ENCODE measurements at regions not wholly inside any gene's neighbourhood (a gene's known extent, or its start where the extent isn't known, plus 50 kb on each side); places are given as distances from the start of the nearest gene placed in this dataset.
A peak's percentile ranks its signal among the peaks of the same experiment; 100 is the strongest.
"Not testable (repeated sequence)": the region's sequence is repeated elsewhere in the genome, so short reads cannot be mapped to it uniquely, and the experiment has no call there.

DNA sequence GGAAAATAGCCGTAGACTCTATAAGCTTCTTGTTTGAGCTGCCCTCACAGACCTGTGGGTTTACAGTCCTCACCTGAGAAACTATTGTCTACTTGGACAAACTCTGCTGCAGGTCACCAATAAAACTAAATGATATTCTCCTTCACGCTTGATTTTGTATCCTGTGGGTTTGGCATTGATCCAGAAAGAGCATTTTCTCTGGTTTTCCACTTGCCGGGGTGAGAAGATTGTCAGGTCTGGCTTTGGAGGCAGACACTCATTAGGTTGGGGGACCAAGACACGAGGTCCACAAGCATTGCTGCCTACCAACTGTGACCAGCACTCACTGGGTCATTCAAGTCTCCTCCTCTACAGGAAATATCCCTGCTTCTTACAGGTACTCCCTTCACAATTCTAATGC is 68.5 kb downstream of the CDC14C start:
- DNase-seq = no peak

DNA sequence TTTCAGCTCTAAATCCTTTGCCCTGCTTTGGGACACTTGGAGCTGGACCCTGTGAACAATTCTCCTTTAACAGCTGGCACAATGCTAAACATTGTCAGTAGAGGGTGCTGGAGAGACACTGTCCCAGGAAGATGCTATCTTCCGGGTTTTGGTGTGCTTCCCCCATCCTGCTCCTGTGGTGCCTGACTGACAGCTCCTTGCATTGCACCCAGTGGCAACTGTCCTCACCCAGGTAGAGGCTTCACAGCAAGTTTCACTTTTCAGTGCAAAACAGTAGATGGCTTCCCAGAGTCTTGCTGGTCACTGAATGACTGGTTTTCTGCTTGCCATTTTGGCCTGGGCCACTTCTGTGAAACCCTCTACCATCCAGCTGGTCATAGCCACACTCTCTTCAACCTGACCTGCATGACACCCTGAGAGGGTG is 77.3 kb downstream of the CDC14C start:
- DNase-seq = peak in 1 of 5 donors; percentile 18

DNA sequence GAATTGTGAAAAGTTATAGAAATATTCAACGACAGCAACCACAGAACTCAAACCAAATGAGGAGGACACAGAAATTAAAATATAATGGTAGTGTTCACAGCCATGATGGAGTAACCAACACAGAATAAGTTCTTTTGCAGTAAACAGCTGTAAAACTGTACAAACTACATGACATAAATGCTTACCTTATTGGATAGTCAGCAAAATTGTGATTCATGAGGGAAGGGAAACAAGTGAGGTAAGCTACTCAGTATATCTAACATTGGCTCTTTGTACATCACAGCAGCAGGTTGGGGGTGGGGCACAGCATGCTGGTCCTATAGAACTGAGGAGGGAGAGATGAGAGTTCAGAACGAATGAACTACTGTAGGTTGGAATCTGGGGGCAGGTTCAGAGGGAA is 86.4 kb downstream of the CDC14C start:
- no peak for DNase-seq

DNA sequence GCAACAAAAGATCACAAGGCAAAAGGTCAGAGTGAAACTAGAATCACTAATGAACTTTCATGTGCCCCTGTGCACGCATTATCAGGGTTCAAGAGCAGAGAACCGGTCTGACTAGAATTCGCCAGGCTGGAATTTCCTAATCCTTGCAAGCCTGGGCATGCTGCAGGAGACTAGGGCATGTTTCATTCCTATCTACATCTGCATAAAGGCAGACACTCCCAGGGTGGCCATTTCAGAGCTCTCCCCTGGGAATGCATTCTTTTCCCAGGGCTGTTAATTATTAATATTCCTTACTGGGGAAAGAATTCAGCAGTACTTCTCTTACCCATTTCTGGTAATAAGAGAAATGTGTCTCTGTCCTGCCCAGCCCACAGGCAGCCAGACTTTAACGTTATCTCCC is 90.5 kb downstream of the CDC14C start:
- no peak for DNase-seq

DNA sequence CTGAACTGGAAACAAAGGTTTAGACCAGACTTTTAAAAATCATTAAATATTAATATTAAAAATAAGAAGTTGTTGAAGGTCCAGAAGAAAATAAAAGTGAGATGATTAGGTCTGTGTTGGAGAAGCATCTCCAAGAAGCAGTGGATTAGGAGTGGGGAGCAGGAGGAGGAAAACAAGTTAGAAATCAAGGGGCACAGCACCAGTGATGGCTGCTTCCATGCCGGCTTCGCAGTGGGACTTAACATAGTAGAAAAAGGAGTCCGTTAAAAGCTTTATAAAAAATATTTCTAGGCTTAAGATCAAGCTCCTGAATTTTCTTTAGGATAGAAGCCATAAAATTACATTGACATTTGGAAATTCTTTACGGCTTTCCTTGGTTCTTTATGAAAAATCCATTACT is 95.8 kb downstream of the CDC14C start:
- DNase-seq = no peak

DNA sequence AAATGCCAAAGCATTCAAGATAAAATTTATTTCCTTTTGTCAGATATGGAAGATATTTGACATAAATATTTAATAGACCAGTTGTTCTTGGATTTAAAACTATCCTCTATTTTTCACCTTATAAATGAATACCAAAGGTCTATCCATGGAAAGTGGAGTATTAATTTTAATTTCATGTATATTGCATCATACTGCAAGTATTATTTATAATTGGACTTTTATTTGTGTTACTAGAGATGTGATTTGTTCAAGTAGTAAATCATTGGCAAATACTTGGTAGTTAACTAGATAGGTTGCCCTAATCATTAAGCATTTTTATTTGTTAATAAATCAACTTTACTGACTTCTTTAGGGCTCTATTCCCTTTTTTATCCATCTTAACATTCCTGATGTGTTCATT is 98.1 kb downstream of the CDC14C start:
- no peak for DNase-seq

DNA sequence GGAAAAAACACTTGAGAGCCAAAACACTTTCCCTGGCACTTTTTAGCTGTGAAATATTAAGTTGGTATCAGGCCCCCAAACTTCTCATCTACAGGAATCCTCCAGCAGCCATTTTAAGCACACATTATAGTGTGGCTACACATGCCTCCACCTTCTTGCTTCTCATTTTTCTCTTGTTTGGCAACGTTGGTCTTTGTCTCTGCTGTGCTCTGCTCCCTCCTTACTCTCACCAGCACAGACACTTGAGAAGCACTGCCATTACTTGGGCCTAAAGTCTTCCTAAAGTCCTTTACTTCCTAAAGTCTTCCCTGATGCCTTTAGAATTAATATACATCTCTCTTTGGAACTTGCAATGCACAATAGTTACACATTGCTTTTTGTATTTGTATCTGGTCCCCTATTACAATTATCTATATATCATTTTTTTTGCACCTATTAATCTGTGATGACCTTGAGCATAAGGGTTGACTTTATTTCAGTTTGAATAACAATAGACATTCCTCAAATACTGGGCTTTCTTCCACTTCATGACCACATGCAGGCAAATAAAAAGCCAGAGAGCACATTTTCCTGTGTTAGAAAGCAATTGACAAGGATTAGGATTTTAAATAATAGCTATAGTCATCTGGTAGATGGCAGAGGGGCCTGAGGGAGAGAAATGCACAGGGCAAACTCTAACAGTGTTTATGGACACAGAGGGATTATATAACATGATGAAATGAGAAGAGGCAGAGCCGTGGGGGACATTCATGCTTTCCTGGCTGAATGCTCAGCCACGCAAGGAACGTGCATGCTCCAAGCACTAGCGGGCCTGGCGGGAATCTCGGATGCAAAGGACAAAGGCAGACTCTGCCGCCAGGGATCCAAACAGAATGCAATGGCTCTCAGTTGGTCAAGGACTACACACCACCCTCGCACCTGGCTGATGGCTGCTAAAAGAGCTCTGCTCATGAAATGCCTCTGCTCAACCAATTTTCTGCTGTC is 99.3 kb downstream of the CDC14C start:
- no peak for DNase-seq

DNA sequence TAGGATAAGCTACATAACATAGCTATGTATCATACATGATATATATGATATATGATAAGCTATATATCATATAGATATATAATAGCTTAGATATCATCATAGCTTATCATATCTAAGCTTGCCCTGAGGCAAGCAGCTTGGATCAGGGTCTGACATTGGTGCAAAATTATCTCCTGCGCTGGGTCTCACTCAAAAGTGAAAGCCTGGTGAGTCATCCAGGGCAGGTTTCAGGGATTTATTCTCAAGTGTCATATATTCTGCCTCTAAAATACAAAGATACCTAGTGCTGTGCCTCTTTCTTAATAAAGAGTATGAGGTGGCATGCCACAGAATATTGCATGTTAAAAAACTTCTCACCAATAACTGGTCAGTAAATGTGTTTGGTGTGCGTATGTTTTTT is 105.9 kb downstream of the CDC14C start:
- no peak for DNase-seq

DNA sequence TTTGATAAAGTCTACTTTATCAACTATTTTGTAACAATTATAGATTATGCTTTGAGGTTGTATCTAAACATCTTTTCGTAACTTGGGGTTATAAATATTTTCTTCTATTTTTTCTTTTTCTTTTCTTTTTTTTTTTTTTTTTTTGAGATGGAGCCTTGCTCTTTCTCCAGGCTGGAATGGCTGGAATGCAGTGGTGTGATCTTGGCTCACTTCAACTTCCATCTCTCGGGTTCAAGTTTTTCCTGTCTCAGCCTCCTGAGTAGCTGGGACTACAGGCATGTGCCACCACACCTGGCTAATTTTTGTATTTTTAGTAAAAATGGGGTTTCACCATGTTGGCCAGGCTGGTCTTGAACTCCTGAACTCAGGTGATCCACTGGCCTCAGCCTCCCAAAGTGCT is 108.8 kb downstream of the CDC14C start:
- DNase-seq = not testable (repeated sequence)

DNA sequence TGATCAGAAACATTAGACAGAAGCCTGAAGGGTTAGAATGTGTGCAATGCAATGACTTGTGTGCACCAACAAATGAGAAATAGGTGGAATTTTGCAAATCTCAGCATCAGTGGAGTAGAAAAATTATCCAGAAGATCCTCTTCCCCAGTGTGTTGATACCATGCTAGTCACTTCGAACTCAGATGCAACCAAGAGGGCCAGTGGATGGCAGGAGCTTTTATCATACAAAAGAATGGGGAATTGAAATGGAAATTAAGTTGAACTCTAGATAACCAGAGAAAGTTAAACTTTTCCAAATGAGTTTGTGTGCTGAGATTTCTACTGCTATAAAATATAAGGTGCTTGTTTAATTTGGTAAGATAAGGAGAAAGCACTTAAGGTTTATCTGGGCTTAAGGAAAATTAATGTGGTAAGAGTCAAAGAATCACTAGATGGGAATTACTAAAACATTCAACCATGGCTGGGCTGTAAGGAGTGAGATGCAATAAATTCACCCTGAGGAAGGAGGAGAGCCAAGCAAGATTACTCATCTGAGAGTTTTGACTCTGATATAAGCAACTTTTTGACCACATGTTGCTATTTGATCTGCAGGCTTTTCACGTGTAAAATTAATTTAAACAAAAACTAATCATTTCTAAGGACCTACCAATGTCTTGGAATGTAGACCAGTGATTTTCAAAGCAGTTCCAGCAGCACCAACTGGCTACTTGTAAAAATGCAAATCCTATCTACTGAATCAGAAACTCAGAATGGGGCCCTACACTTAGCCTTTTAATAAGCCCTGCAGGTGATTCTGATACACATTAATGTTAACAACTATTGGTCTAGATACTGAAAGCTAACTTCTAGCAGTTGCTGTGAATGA is 113.2 kb downstream of the CDC14C start:
- no peak for DNase-seq

DNA sequence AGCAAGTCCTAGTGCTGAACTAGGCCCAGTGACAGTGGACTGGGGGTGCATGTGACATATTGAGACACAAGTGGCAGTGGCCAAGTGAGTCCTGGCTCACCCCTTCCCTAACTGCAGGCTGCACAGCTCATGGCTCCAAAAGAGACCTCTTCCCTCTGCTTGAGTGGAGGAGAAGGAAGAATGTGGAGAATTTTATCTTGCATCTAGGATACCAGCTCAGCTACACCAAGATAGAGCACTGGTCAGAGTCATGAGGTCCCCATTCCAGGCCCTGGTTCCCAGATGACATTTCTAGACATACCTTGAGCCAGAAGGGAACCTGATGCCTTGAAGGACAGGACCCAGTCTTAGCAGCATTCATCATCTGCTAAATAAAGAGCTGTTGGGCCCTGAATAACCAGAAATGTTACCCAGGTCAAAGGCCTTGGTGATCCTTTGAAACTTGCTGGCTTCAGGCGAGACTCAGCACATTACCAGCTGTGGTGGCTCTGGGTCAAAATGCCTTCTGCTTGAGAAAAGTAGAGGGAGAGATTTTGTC is 114.5 kb downstream of the CDC14C start:
- no peak for DNase-seq

DNA sequence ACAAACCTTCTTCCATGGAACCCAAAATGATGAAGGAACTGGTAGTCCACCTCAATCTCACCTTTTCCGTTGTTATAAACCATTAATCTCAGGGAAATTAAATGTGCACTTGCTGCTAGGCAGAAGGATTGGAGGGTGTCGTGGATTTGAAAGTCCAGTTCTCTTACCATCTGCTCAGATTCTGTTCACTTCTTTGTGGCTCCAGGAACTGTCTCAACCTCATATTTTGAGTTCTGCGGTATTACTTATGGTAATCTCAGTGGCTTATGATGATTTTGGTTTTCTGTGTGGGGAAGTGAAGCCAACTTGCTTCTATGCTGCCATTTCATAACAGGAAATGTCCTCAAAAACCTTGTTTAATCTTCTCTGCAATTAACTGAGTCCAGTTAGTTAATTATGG is 136.4 kb downstream of the CDC14C start:
- no peak for DNase-seq

DNA sequence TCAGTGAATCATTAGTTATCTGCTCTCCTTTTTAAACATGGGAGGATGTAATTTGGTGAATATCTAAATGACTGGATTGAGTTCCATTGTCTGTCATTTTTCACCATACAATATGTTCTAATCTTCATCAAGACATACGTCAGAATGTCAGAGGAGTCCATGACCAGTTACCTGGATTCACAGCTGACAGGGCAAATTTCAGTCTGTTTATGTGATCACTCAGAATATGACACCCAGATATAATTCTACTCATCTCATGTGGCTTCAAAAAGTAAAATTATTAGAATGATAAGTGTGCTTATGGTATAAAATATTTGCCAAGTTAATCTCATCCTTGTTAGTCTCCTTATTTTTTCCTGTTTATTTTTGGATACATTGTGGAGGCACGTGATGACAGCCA is 150.2 kb downstream of the CDC14C start:
- DNase-seq = no peak

DNA sequence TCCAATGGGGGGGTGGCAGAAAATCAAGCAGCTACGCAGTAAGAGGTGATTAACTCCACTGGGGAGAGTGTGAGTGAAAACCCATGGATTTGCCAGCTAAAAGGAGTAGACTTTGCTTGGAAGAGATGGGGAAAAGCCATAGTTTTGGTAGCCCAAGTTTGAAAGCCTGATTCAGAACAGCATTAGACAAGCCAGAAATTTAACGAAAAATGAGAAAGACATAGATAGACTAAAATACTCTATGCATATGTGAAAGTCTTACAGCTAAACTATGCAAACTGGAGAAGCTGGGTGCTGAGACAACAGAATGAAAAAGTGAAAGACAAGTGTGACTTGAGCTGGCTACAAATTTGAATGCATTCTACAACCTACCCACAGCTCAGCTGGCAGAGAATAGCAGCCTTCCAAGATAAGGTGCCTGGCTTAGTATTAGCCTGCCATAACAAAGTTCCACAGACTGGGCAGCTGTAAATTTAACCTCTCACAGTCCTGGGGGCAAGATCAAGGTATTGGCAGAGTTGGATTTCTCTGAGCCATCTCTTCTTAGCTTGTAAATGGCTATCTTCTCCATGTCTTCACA is 156.6 kb downstream of the CDC14C start:
- DNase-seq = no peak

DNA sequence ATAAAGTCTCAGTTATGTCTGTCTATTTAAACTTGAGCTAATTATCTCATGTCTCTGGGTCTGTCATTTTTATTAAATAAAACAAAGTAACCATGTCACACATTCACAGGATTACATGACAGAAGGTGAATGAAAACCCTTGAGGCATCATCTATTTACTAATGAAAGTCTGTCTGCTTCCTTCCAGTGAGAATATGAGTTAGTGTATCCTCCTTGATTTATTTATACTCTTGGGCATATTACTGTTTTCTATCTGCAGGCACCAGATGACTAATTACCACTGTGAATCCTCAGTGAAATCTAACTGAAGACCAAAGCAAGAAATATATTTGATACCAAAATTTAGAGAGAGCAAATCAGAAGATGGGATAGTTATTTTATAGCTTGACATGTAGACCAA is 163.7 kb downstream of the CDC14C start:
- DNase-seq = no peak

DNA sequence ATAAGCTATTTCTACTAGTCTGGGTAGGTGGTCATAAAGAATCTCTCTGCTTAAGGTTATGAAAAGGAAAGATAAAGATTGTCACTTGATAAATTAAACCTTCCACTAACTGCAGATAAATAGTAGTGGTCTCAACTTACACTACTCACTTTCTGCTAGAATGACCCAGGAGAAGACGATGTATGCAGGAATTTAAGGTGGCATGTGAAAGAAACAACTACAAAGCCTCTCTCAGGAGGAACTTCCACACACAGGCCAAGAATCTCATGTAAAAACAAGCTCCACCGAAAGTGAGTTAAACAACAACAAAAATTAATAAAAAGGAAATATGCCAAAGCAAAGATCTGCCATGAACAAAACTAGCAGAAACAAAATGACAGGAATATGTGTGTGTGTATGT is 165.4 kb downstream of the CDC14C start:
- DNase-seq = no peak

DNA sequence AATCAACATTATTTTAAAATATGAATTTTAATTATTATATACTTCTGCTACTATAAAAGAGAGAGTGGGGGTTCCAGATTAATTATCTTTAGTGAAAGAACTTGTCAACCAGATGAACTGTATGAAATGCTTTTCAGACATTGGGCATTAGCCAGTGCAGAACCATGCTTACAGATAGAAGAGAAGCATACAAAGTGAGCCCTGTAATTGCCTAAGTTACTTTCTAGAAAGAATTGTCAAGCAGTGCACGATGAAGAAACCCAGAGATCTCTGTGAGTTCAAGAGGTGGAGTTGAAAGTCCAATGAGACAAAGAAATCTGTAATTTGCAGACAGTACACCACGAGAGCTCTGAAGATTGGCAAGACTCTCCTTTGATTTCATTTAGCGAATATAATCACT is 166.7 kb downstream of the CDC14C start:
- no peak for DNase-seq

DNA sequence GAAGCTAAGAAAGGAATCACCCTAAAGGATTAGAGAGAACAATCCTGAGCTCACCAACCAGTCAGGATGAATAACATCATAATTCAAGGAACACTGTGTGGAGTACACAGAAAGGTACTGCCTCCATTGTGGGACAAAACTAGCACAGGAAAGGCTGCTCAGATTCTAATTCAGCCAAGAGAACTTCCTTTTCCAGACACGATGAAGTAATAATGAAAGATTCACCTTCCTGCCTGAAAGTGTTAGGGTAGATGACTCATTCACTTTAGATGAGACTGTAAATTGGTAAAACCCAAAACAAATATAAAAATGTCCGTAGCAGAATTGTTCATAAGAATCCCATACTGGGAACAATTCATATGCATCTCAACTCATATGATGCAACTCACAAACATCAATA is 167.2 kb downstream of the CDC14C start:
- no peak for DNase-seq

DNA sequence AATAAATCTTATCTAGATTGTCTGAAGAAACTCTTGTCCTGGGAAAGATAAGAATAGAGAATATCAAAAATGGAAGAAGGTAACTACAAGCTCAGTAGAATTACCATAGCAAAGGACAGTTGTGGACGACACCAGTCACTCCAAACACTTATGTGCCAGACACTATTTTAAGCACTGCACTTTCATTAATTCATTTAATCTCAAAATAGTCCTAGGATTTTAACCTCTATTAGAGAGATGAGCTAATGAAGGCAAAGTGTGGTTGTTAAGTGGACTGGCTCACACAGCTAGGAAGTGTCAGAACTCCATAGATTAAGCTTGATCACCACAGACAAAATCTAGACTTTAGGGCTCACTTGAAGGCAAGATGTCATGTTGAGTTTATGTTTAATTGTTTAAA is 168.9 kb downstream of the CDC14C start:
- DNase-seq = no peak

DNA sequence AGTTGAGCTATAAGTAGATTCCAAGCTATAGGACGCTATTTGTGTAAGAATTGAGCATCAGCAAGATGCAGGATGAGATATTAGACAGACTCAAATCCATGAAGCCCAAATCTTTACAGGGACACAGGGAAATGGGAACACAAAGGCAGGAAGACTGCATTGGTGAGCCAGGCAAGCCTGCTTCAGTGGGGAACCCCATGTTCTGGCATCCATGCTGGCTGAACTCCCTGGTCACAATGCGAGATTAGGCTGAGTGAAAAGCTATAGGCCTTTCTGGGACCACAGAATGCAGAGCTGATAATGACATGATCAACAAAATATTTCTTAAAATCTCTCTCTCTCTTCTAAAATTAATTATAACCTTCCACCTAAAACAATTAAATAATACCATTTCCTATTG is 170.5 kb downstream of the CDC14C start:
- no peak for DNase-seq

DNA sequence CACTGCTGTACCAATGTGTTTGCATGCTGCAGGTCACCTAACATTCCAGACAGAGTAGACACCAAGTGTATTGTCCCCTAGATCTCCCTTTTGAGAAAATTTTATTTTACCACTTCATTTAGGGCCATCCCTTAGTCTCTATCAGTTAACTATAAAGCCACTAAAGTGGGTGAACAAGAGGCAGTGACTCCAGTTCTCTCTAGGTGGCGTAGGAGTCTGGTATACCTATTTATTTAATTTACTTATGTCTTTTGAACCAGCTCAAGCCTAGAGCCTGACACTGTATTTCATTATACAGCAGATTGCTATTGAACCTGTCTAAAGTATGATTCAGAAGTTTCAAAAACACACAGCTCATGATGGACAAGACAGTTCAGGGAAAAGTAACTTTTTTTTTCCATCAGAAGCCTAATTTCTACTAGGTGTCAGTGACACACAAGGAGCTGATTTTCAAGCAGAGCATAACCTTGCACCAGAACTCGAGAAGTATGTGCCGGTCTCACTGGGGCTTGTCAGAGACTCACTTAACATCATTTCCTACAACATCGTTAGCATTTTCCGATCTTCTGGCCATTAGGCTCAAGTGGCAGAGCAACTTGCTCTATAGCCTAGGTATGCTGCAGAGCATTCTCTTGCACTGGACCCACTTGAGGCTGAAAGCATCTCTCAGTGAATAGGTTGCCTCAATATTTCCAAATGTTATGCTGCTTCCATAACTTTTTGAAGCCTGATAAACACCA is 175.4 kb downstream of the CDC14C start:
- DNase-seq = no peak
